GM13977 (cell line): ENCODE measurements at regions not wholly inside any gene's neighbourhood (a gene's known extent, or its start where the extent isn't known, plus 50 kb on each side); places are given as distances from the start of the nearest gene placed in this dataset.

Source experiments
- DNase-seq: peaks from one replicate; pipeline ENCODE4 v3.0.0; 2012; ENCODE audit warnings: low spot score
- CTCF ChIP-seq: IDR thresholded peaks from 2 replicates; pipeline ENCODE4 v1.5.1; 2012; ENCODE audit warnings: mild to moderate bottlenecking, control low read depth; ENCODE audit not compliant: insufficient read depth; ENCODE audit errors: extremely low read depth, missing control alignments
- in situ Hi-C: fragments of 300-500 bp; cut with MboI; formaldehyde crosslinking; loops from one replicate; pipeline ENCODE4 v1.12.0; 2022; ENCODE audit warnings: low sequenced_read_pairs, low pct_unique_long_range_greater_than_20kb, mixed read lengths, inconsistent platforms; ENCODE audit not compliant: unreplicated experiment

GRCh38 chr17:71262586-71262985, 858.2 kb upstream of the SOX9 start:
- TF ChIP-seq CTCF: no peak
- in situ Hi-C loops: no loop called here
- no peak for DNase-seq

GRCh38 chr17:71267668-71268067, 853.2 kb upstream of the SOX9 start:
- no peak for TF ChIP-seq CTCF
- in situ Hi-C loops: no loop called here
- DNase-seq: no peak

GRCh38 chr17:71269201-71269600, 851.6 kb upstream of the SOX9 start:
- in situ Hi-C loops: no loop called here
- DNase-seq: no peak

GRCh38 chr17:71273441-71273840, 847.4 kb upstream of the SOX9 start:
- in situ Hi-C loops: no loop called here

More at GRCh38 chr17:71269201-71269600, 851.6 kb upstream of the SOX9 start:
- TF ChIP-seq CTCF: no peak

GRCh38 chr17:71276079-71276478, 844.7 kb upstream of the SOX9 start:
- in situ Hi-C loops: no loop called here
- TF ChIP-seq CTCF: no peak
- no peak for DNase-seq

More at GRCh38 chr17:71273441-71273840, 847.4 kb upstream of the SOX9 start:
- no peak for DNase-seq
- TF ChIP-seq CTCF: no peak

- DNase-seq: no peak
- in situ Hi-C loops: no loop called here
- TF ChIP-seq CTCF: no peak
Measured at GRCh38 chr17:71283486-71283885, 837.3 kb upstream of the SOX9 start.
